NCI-H146 (cell line): ENCODE measurements at regions not wholly inside any gene's neighbourhood (a gene's known extent, or its start where the extent isn't known, plus 50 kb on each side); places are given as distances from the start of the nearest gene placed in this dataset.
"Not testable (repeated sequence)": the region's sequence is repeated elsewhere in the genome, so short reads cannot be mapped to it uniquely, and the experiment has no call there.

Source experiments
- DNase-seq: peaks from one replicate; lab custom pipeline; 2025; lab: John Stamatoyannopoulos, UW

DNA sequence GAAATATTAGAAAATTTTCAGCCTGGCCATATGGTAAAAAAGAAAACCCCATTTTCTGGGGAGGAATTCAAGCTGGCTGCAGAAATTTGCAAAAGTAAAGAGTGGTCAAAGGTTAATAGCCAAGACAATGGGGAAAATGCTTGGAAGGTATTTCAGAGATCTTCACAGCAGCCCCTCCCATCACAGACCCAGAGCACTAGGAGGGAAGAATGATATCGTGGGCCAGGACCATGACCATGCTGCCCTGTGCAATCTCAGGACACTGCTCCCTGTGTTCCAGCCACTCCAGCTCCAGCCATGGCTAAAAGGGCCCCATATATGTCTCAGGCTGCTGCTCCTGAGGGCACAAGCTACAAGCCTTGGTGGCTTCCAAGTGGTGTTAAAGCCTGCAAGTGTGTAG lies 93.9 kb upstream of the AGAP1 start:
- no peak for DNase-seq

DNA sequence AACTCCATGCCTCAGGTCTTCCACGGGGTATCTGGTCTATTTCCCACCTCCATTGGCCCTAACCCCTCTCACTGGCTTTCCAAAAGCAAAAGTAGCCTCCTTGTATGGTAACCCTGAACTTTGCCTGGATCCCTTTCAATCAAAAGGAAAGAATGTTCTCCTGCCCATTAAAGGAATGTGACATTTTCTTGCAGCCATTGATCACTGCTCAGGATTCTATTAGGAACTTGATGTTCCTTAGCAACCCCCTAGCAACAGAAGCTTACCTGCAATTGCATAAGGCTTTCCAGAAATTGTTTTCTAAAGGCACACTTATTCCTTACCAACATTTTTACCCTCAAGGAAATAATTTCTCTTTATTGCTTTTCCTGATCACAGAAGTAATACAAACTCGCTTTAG lies 91.4 kb upstream of the AGAP1 start:
- no peak for DNase-seq

DNA sequence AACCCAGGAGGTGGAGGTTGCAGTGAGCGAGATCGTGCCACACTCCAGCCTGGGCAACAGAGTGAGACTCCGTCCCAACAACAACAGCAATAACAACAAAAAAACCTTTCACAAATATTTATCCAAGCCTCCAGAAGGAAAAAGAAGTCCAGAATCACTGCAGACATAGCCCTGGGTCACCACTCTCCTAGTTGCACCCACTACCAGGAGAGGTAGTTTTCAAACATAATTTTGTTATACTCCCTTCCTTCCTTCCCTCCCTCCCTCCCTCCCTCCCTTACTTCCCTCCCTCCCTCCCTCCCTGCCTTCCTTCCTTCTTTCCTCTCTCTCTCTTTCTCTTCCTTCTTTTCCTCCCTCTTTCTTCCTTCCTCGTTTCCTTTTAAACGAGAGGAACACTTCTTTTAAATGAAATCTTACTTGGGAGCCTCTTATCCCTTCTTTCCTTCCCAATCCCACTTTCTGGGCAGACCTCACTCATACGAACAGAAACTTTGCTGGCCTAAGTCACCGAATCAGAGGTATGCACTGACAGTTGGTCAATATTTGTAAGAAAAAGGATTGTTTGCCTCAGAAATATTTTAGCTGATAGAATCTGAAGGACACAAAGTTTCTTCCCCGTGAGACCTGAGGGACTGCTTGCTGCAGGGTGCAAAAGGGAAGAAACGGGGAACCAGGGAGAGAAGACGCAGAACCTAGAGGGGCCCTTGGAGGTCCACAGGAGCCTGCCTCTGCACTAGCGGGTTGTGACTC lies 88.1 kb upstream of the AGAP1 start:
- DNase-seq = no peak

DNA sequence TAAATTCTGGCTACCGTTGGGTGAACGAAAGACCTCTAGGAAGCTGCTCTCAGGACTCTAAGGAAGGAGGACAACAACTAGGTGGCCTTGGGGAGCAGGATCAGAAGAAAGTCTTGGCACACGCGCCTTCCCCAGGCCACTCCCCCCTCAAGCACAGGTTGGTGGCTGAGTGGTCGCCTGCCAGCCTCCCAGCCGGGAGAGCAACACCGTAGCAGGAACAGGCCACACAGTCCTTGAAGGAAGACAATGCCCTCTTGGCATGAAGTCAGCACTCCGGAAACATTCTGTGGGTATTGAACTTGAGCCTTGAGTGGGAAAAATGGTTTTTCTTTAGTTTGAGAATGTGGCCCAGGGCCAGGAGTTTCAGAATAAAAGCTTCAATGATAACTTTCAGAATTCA lies 87.4 kb upstream of the AGAP1 start:
- no peak for DNase-seq

DNA sequence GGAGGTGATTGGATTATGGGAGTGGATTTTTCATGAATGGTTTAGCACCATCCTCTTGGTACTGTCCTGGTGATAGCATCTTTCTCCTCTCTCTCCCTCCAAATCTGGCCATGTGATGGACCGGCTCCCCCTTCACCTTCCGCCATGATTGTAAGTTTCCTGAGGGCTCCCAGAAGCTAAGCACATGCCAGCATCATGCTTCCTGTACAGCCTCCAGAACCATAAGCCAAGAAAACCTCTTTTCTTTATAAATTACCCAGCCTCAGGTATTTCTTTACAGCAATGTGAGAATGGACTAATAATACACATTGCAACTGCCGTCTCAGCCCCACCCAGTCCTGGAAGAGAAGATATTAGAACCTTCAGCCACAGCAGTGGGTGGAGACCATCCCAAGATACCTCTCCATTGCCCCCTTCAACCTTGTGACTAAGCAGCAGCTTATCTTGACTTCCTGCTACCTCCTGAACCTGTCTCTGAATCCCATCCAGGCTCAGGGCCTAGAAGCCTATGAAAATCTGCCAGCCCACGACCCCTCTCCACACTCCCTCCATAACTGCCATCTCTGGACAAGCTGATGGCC lies 81.8 kb upstream of the AGAP1 start:
- no peak for DNase-seq

DNA sequence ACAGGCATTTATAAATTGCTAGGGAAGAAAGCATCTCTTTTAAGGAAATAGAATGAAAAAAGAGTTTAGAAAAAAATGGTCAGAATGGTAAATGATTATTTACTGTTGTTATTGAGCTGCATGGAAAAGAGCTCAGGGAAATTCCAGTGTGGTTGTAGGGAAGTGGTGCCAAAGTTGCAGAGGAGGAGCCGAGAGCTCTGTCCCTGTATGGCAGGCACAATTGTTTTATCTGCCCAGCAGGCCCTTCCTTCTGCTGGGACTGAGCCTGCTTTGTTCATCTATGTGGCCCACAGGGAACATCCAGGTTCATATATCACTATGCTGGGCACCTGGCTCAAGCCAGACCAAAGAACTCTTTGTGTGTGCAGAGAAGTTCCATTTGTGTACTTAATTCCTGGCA lies 80.8 kb upstream of the AGAP1 start:
- DNase-seq = no peak

DNA sequence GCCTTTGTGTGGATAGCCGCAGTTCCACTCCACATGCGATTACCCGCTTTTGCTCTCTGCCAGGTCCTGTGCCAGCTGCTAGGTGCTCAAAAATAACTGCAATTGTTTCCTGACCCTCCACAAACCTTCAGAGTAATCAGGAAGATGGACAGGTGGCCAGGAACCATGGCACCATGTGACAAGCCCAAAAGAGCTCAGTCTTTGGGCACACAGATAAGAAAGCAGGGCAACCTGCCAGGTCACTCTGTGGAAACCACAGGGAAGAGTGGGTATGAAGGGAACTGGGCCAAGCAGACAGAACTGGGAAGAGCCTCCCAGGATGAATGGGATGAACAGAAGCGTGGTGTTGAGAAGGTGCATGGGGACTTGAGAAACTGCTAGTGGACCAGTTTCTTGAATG lies 79.4 kb upstream of the AGAP1 start:
- DNase-seq = no peak

DNA sequence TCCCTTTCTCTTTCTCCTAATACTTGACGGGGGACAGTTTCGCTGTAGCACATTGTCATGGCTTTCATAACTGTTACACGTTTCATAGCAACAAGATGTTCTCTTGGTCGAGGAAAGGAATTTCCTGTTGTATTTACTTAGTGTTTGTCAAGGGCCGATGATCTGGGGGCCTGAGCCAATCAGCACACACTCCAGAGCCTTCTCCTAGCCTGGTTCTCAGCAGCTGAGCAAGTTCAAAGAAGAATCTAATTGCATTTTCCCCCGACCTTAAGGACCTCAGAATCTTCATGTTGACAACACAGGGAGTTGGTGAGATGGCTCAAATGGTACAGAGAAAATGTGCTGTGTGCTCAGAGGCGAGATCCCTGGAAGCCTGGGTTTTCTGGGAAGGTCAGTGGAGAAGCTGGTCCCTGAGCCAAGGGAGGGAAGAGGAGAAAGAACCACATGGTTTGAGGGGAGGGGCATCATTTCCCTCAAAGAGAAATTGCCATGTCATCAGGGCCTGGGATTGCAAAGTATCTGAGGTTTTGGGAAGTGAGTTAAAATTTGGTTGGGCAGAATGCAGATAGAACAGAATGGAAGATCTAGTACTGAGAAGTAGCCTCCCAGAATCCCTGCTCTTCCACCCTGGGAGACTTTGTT lies 76.9 kb upstream of the AGAP1 start:
- DNase-seq = no peak

DNA sequence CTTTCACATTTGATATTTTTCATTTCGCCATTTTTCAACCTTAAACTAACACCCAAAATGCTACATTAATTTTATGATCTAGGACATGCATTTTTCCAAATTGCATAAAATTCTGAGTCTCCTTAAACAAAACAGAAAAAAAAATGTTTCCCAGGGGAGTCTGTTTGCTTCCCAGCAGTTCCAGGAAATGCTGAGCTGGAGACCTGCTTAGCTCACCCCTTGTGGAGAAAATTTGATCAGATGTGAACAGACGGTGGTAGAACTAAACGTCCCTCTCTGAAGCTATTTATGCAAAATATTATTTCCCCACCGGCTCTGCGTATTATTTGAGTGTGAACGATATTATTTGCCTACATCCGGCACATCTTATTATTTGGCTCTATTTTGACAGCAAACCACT lies 74.9 kb upstream of the AGAP1 start:
- no peak for DNase-seq

DNA sequence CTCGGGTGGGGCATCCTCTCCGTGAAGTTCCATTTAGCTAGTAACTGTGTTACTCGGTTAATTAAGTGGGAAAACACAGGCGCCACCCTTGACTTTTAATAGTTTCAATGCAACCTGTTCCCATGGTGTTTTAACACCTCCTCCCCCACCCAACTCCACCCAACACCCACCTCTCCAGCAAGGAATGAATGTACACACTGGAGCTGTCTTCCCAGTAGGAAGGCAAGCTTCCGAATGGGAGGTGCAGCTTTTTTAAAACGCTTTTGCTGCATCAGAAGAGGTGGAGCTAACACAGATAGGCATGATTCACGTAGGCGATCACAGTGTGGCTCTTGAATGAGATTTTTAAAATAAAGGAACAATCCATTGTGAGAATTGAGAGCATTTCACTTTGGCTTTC lies 73.8 kb upstream of the AGAP1 start:
- DNase-seq = no peak

DNA sequence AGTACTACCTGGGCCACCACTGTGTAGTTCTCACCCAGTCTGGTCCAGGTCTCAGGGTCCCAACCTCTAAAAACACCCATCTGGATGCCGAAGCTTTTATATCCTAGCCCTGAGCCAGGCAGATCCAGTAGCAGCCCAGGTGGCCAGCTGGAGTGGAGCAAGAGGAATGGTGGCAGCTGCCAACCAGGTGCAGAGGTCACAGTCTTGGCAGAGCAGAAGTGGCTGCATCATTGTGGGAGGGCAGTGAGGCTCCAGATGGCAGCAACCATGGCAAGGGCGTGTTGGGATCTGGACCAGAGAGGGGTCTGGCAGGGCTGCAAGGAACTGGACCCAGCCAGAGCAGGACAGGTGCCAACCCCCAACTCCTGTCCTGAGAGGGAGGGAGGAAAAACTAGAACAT lies 72.2 kb upstream of the AGAP1 start:
- DNase-seq = no peak

DNA sequence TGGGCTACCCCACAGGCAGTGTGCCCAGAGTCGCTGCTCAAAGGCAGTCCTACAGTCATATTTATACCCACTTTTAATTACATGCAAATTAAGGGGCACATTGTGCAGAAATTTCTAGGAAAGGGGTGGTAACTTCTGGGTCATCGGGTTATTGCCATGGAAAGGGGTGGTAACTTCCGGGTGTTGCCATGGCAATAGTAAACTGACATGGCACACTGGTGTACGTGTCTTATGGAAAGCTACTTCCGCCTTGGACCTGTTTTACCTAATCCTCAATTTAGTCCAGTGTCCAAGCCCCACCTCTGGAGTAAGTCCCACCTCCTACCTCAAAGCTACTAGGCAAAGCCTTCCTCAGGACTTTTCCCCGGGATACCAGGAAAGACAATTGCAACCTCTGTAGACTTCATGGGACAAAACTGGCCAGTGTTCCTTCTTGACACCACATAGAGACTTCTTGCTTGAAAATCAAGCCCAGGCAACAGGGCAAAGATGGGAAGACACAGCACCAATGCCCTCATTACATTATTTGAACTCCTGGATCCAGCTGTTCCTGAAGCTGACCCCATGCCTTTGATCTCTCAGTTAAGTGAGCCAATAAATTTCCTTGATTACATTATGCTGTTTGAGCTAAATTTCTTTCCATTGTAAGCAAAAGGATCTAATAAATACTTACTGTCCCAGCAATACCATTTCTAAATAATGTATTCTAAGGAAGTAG lies 63.3 kb upstream of the AGAP1 start:
- DNase-seq = no peak

DNA sequence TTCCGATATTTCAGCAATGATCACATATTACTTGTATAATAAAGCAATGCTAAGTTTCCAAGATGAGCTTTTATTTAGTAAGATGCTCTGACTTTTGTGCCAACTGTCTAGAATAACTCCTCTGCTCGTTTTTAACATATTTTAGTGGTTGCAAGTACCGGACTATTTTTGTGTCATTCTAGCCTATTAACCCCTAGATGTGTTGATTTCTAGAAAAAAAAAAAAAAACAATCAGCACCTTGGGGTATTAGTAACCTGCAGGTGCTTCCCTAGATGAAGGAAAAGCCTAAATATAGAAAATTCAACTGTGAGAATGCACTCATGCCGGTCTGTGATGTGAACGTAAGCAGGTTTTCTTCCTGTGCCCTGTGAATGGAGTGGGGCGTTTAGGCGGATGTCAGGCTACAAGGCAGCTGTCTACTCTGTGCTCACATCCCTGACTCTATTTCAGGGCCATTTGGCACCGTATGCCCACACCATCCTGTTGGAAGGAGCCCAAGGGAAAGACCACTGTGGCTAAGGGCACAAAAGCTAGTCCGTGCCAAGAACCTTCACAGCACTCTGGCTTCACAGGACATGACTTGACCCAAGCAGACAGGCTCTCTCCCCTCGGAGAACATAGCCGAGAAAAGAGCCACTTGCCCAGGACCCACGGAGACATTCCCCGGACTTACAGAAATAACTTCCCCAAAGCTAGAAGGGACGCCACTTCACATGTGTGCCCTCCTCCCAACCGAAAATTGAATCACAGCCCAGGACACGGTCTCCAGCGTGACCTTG lies 60.9 kb upstream of the AGAP1 start:
- no peak for DNase-seq

DNA sequence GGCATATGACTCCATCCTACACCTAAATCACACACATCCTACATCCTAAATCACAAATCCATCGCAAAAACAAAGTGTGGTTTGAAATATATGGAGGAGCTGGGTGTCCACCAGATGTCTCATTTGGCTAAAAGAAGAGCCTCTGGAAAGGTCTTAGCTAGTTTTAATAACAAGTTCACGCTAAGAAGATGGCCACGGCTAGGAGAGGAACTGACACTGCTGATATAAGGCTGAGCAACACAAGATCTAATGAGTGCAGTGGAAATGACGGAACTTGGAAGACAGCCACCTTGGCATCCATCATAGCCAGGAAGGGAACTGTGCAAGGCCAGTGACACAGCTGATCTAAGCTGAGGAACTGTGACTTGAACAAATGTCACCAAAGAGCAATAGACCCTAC lies 60.0 kb upstream of the AGAP1 start:
- no peak for DNase-seq

DNA sequence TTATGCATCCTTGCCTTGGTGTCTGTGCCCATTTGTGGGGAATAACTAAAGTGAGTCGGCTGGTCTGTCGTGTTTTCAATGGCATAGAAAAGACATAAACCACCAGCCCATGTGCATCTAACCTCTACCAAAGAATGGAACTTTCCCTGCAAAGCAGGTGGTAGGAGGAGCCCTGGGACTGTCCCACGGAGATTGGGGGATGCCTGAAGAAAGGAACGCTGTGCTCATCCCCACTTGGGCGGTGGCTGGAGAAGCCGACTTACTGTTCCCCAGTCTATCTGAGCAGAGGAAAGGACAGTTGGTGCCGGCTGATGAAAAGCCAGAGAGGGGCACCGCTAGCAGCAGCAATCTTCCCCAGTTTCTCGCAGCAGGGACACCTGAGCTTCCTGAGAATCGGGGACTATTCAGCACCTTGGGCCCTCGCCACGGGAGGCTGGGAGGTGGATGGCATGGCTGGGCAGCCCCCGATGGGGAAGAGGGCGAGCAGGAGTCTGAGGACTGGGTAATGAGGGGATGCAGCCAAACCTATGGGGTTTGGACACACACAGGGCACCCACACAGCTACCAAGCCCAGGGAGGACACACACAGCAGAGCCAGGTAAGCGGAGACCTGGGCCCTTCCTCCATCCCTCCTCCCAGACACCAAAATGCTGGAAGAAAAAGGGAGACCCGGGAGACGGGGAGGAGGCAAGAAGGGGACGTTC lies 53.7 kb upstream of the AGAP1 start:
- DNase-seq = no peak

DNA sequence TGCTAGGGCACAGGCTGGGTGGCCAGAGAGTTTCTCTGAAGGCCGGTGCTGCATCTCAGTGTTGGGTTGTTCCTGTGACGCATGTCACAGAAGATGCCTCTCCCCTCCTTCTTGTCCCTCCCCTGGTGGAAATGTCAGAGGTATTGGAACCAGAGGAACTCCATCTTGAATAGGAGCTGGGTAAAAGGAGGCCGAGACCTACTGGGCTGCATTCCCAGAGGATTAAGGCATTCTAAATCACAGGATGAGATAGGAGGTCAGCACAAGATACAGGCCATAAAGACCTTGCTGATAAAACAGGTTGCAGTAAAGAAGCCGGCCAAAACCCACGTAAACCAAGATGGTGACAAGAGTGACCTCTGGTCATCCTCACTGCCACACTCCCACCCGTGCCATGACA lies 50.3 kb upstream of the AGAP1 start:
- not testable (repeated sequence) for DNase-seq
